ENCODE measurements at regions not wholly inside any gene's neighbourhood (a gene's known extent, or its start where the extent isn't known, plus 50 kb on each side); places are given as distances from the start of the nearest gene placed in this dataset.

- no peak for TF ChIP-seq CTCF (IDR thresholded peaks at IDR 0.05)
- no peak for TF ChIP-seq ZFX (IDR thresholded peaks at IDR 0.05; ENCODE audit: borderline replicate concordance)
These were observed 75.4 kb upstream of the S1PR3 start for GRCh38 chr9:88915916-88916315.

Data from 22Rv1 (cell line).